BLaER1 treated with 17β-estradiol and CSF1 and Interleukin-3, amounts not matched to agents 10 nM and 100 nM (cell line): ENCODE measurements at regions not wholly inside any gene's neighbourhood (a gene's known extent, or its start where the extent isn't known, plus 50 kb on each side); places are given as distances from the start of the nearest gene placed in this dataset.

Experiments used
- H3K27ac ChIP-seq, 11 experiments: shearing (Covaris generic); formaldehyde crosslinking; 2 replicates each; pipeline ENCODE4 v1.8.1; 2022
- H3K27me3 ChIP-seq, 11 experiments: shearing (Covaris generic); formaldehyde crosslinking; 2 replicates each; pipeline ENCODE4 v1.8.1; 2022
- H3K36me3 ChIP-seq, 11 experiments: shearing (Covaris generic); formaldehyde crosslinking; 2 replicates each; pipeline ENCODE4 v1.8.1; 2022
- H3K4me1 ChIP-seq, 10 experiments: shearing (Covaris generic); formaldehyde crosslinking; 2 replicates each; pipeline ENCODE4 v1.8.1; 2022
- H3K4me2 ChIP-seq, 11 experiments: shearing (Covaris generic); formaldehyde crosslinking; 2 replicates each; pipeline ENCODE4 v1.8.1; 2022
- H3K4me3 ChIP-seq, 10 experiments: shearing (Covaris generic); formaldehyde crosslinking; 2 replicates each; pipeline ENCODE4 v1.8.1; 2022
- H3K9ac ChIP-seq, 11 experiments: shearing (Covaris generic); formaldehyde crosslinking; 2 replicates each; pipeline ENCODE4 v1.8.1; 2022
- H3K9me3 ChIP-seq, 11 experiments: shearing (Covaris generic); formaldehyde crosslinking; replicated peaks in 1 of 11; 2 replicates each; pipeline ENCODE4 v1.8.1; 2022
- H4K20me1 ChIP-seq, 11 experiments: shearing (Covaris generic); formaldehyde crosslinking; 2 replicates each; pipeline ENCODE4 v1.8.1; 2022
- Cebpa-rat ChIP-seq, 11 experiments: shearing (Covaris generic); IDR thresholded peaks; 2 replicates each; pipeline ENCODE4 v1.8.1; 2022

GRCh38 chr16:64841071-64841470, 280.8 kb downstream of the CDH11 start:
- Histone ChIP-seq H3K27me3 (no peaks in the 10 kb centered on the region), H3K36me3 (no peaks in the 10 kb centered on the region), H3K27ac (no peak overlapping the region), H3K9me3 (no peaks in the 10 kb centered on the region; a peak in 1 of 22 replicates), H4K20me1 (no peaks in the 10 kb centered on the region), H3K4me2 (no peak overlapping the region), H3K4me1 (no peaks in the 10 kb centered on the region), H3K4me3 (no peak overlapping the region), H3K9ac (no peak overlapping the region)
- TF ChIP-seq Cebpa-rat (IDR thresholded peaks at IDR 0.05): no peak

GRCh38 chr16:64830653-64831052, 291.2 kb downstream of the CDH11 start:
- Histone ChIP-seq H3K4me3 (no peak overlapping the region), H3K27me3 (no peaks in the 10 kb centered on the region), H3K4me1 (no peaks in the 10 kb centered on the region), H3K9ac (no peak overlapping the region), H3K27ac (no peak overlapping the region), H3K9me3 (peaks cover 21 to 28% (median 24%) of the 10 kb centered on the region in 11 experiments), H4K20me1 (no peaks in the 10 kb centered on the region), H3K4me2 (no peak overlapping the region), H3K36me3 (no peaks in the 10 kb centered on the region; a peak in 2 of 22 replicates)
- TF ChIP-seq Cebpa-rat (IDR thresholded peaks at IDR 0.05): no peak

GRCh38 chr16:64829678-64830077, 292.2 kb downstream of the CDH11 start:
- Histone ChIP-seq H3K9me3 (peaks cover 21 to 28% (median 24%) of the 10 kb centered on the region in 11 experiments), H3K27me3 (no peaks in the 10 kb centered on the region), H4K20me1 (no peaks in the 10 kb centered on the region), H3K36me3 (no peaks in the 10 kb centered on the region; a peak in 2 of 22 replicates), H3K4me3 (no peak overlapping the region), H3K4me2 (no peak overlapping the region), H3K4me1 (no peaks in the 10 kb centered on the region), H3K27ac (no peak overlapping the region), H3K9ac (no peak overlapping the region)
- no peak for TF ChIP-seq Cebpa-rat (IDR thresholded peaks at IDR 0.05)

GRCh38 chr16:64826374-64826773, 295.5 kb downstream of the CDH11 start:
- Histone ChIP-seq H3K27me3 (no peaks in the 10 kb centered on the region), H3K4me3 (no peak overlapping the region), H3K4me2 (no peak overlapping the region), H3K27ac (no peak overlapping the region), H3K36me3 (no peaks in the 10 kb centered on the region), H3K9ac (no peak overlapping the region), H4K20me1 (no peaks in the 10 kb centered on the region), H3K9me3 (peaks cover 1 to 5% (median 4%) of the 10 kb centered on the region in 11 experiments; a peak in 20 of 22 replicates), H3K4me1 (no peaks in the 10 kb centered on the region)
- TF ChIP-seq Cebpa-rat (IDR thresholded peaks at IDR 0.05): no peak

GRCh38 chr16:64823481-64824075, 298.3 kb downstream of the CDH11 start:
- Histone ChIP-seq H3K4me3 (no peak overlapping the region), H3K4me1 (no peaks in the 10 kb centered on the region), H3K9me3 (no peaks in the 10 kb centered on the region), H3K4me2 (no peak overlapping the region), H3K36me3 (no peaks in the 10 kb centered on the region), H3K9ac (no peak overlapping the region), H3K27ac (no peak overlapping the region), H3K27me3 (no peaks in the 10 kb centered on the region), H4K20me1 (no peaks in the 10 kb centered on the region)
- TF ChIP-seq Cebpa-rat (IDR thresholded peaks at IDR 0.05): no peak

GRCh38 chr16:64809876-64810629, 311.8 kb downstream of the CDH11 start:
- Histone ChIP-seq H4K20me1 (no peaks in the 10 kb centered on the region), H3K27me3 (no peaks in the 10 kb centered on the region), H3K4me1 (no peaks in the 10 kb centered on the region), H3K9me3 (no peaks in the 10 kb centered on the region), H3K4me2 (no peak overlapping the region), H3K9ac (no peak overlapping the region), H3K36me3 (no peaks in the 10 kb centered on the region), H3K27ac (no peak overlapping the region), H3K4me3 (no peak overlapping the region)
- TF ChIP-seq Cebpa-rat (IDR thresholded peaks at IDR 0.05): no peak

GRCh38 chr16:64808474-64808873, 313.4 kb downstream of the CDH11 start:
- Histone ChIP-seq H4K20me1 (no peaks in the 10 kb centered on the region), H3K9me3 (no peaks in the 10 kb centered on the region), H3K4me1 (no peaks in the 10 kb centered on the region), H3K4me2 (no peak overlapping the region), H3K4me3 (no peak overlapping the region), H3K27me3 (no peaks in the 10 kb centered on the region), H3K9ac (no peak overlapping the region), H3K36me3 (no peaks in the 10 kb centered on the region), H3K27ac (no peak overlapping the region)
- no peak for TF ChIP-seq Cebpa-rat (IDR thresholded peaks at IDR 0.05)

GRCh38 chr16:64791756-64792155, 330.1 kb downstream of the CDH11 start:
- no peak for TF ChIP-seq Cebpa-rat (IDR thresholded peaks at IDR 0.05)
- H3K9me3 ChIP-seq: no peaks in the 10 kb centered on the region

GRCh38 chr16:64784635-64785034, 337.2 kb downstream of the CDH11 start:
- Histone ChIP-seq H3K27me3 (no peaks in the 10 kb centered on the region), H3K4me2 (no peak overlapping the region), H3K36me3 (no peaks in the 10 kb centered on the region), H4K20me1 (no peaks in the 10 kb centered on the region), H3K4me1 (no peaks in the 10 kb centered on the region), H3K9me3 (no peaks in the 10 kb centered on the region), H3K9ac (no peak overlapping the region), H3K4me3 (no peak overlapping the region), H3K27ac (no peak overlapping the region)
- no peak for TF ChIP-seq Cebpa-rat (IDR thresholded peaks at IDR 0.05)

More at GRCh38 chr16:64791756-64792155, 330.1 kb downstream of the CDH11 start:
- no peak overlapping the region for H3K4me2 ChIP-seq
- no peak overlapping the region for H3K27ac ChIP-seq
- H3K27me3 ChIP-seq: no peaks in the 10 kb centered on the region
- H3K4me3 ChIP-seq: no peak overlapping the region
- no peaks in the 10 kb centered on the region for H3K4me1 ChIP-seq
- H4K20me1 ChIP-seq: no peaks in the 10 kb centered on the region
- no peak overlapping the region for H3K9ac ChIP-seq
- no peaks in the 10 kb centered on the region for H3K36me3 ChIP-seq

- H3K27ac ChIP-seq: no peak overlapping the region
- no peaks in the 10 kb centered on the region for H3K4me1 ChIP-seq
- no peaks in the 10 kb centered on the region for H4K20me1 ChIP-seq
- H3K9ac ChIP-seq: no peak overlapping the region
- no peak overlapping the region for H3K4me2 ChIP-seq
- no peak overlapping the region for H3K4me3 ChIP-seq
- no peak for TF ChIP-seq Cebpa-rat (IDR thresholded peaks at IDR 0.05)
- H3K36me3 ChIP-seq: no peaks in the 10 kb centered on the region
- no peaks in the 10 kb centered on the region for H3K9me3 ChIP-seq
- H3K27me3 ChIP-seq: no peaks in the 10 kb centered on the region
Measured at GRCh38 chr16:64782484-64782883, 339.4 kb downstream of the CDH11 start.
